ENCODE measurements at regions not wholly inside any gene's neighbourhood (a gene's known extent, or its start where the extent isn't known, plus 50 kb on each side); places are given as distances from the start of the nearest gene placed in this dataset.

- no peak for TF ChIP-seq EP300 (IDR thresholded peaks at IDR 0.05)
- TF ChIP-seq, protein P1, sequence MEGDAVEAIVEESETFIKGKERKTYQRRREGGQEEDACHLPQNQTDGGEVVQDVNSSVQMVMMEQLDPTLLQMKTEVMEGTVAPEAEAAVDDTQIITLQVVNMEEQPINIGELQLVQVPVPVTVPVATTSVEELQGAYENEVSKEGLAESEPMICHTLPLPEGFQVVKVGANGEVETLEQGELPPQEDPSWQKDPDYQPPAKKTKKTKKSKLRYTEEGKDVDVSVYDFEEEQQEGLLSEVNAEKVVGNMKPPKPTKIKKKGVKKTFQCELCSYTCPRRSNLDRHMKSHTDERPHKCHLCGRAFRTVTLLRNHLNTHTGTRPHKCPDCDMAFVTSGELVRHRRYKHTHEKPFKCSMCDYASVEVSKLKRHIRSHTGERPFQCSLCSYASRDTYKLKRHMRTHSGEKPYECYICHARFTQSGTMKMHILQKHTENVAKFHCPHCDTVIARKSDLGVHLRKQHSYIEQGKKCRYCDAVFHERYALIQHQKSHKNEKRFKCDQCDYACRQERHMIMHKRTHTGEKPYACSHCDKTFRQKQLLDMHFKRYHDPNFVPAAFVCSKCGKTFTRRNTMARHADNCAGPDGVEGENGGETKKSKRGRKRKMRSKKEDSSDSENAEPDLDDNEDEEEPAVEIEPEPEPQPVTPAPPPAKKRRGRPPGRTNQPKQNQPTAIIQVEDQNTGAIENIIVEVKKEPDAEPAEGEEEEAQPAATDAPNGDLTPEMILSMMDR (IDR thresholded peaks at IDR 0.05): no peak
- TF ChIP-seq POLR2A (IDR thresholded peaks at IDR 0.05; ENCODE audit: low read depth): no peak
These were observed 92.9 kb downstream of the ZNF467 start for GRCh38 chr7:149680331-149681025.
